ENCODE measurements at regions not wholly inside any gene's neighbourhood (a gene's known extent, or its start where the extent isn't known, plus 50 kb on each side); places are given as distances from the start of the nearest gene placed in this dataset.

DNA sequence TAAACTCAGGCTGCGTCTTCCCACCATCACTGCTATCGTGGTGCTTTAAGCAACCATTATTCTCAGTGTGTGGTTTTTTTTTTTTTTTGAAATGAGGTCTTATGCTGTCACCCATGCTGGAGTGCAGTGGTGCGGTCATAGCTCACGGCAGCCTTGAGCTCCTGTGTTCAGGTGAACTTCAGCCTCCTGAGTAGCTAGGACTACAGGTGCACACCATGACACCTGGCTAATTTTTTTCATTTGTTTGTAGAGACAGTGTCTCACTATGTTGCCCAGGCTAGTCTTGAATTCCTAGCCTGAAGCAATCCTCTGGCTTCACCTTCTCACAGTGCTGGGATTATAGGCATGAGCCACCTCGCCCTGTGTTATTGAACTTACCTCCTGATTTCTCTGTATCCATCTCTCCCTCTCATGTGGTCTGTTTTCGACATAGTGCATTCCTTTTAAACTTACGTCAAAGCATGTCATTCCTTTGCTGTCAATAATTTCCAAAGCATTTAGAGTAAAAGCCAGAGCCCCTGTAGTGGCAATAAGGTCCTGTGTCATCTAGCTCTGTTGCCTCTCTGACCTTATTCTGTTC lies 255.5 kb downstream of the SNAPC1 start:
- DNase-seq: no peak

- DNase-seq: no peak
These were observed 256.4 kb downstream of the SNAPC1 start for GRCh38 chr14:62018606-62019005.

- no peak for DNase-seq
These were observed 265.7 kb downstream of the SNAPC1 start for GRCh38 chr14:62027958-62028357.

DNA sequence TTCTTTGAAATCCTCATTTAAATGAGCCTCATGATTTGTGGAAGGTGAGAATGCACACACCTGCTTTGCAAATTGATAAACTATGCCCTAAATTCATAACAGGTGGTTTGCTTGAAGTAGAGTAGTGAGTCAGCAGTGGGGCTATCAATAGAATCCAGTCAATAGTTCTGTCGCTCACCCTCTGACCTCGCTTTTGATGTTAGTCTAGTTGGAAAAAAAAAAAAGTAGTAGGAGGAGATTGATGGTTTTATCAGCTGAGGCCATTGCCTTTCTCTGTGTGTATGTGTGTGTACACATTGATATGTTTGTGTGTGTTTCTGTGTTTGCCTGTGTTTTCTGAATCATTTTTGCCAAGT lies 267.3 kb downstream of the SNAPC1 start:
- no peak for DNase-seq

DNA sequence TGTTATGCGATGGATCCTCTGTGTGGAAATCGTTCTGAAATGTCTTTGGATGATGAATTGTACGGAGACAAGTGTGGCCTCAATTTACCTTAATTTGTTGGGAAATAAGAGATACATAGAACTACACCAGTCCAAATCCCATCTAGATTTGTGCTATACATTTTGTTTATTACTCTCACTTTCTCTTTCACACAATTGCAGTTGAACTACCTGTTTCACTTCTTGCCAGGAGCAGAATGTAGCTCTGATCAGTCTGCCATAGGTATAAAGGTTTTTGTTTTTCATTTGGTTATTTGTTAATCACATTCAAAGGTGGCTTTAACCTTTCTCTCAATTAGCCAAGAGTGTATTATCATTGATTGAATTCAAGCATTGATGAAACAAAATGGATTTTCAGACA lies 268.2 kb downstream of the SNAPC1 start:
- DNase-seq: no peak

- no peak for DNase-seq
These were observed 269.3 kb downstream of the SNAPC1 start for GRCh38 chr14:62031504-62031903.

GRCh38 chr14:62053188-62053587 lies 291.0 kb downstream of the SNAPC1 start:
- no peak for DNase-seq

GRCh38 chr14:62056789-62057188 lies 294.6 kb downstream of the SNAPC1 start:
- no peak for DNase-seq

GRCh38 chr14:62062645-62063044 lies 300.4 kb downstream of the SNAPC1 start:
- peak in 1 of 2 donors; percentile 27 for DNase-seq

- DNase-seq: no peak
These were observed 302.6 kb downstream of the SNAPC1 start for GRCh38 chr14:62064751-62065323.

DNA sequence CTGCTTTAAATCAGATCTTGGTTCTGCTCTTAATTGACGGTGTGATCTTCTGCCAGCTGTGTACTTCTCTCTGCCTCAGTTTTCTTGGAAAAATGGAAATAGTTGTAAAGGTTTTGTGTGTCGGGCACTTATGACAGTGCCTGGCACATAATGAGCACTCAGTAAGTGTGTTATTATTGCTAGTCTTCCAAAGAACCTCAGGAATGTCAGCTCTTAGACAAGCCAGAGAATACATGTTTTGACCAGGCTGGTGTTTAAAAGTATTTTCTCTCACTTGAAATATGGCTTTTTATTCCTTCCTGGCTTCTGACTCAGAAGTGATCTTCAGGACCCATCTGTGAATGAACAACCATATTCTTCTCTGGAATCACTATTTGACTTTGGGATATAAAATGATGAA lies 304.1 kb downstream of the SNAPC1 start:
- DNase-seq: no peak

GRCh38 chr14:62071039-62071438 lies 308.8 kb downstream of the SNAPC1 start:
- DNase-seq: no peak

GRCh38 chr14:62076368-62076767 lies 314.1 kb downstream of the SNAPC1 start:
- DNase-seq: no peak

DNA sequence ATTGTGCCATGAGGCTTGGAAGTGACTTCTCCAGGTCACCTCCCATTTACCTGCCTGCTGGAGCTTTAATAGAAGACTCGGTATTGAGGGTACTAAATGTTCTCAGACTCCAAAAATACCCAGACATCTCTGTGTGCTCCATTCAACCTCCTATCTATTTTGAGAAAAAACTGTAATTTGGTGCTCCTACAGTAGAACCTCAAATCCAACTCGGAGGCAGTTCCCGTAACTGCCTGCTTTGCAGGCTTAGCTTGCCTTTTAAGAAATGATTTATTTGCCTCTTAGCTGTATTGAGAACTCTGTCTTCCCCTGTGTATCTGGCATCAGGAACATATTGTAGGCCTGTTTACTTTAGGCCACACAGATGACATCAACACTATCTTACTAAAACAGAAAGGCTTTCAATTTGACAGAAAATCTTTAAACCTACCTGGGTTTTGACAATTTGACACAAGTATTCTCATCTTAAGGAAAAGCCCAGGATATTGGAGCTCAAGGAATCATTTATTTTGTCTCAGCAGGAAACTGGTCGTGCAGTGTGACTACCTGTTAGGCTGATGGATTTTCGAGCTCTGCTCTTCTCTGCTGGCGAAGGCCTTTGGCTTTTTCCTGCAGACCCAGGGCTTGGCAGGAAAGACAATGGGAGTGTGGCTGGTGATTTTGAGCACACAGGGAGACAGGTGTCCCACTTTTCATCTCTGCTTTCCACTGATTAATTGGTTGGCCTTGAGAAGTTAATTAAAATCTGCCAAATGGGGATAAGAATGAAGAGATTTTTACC lies 314.8 kb downstream of the SNAPC1 start:
- no peak for DNase-seq

- no peak for DNase-seq
These were observed 315.5 kb downstream of the SNAPC1 start for GRCh38 chr14:62077676-62078261.

GRCh38 chr14:62079038-62079437 lies 316.8 kb downstream of the SNAPC1 start:
- no peak for DNase-seq

DNA sequence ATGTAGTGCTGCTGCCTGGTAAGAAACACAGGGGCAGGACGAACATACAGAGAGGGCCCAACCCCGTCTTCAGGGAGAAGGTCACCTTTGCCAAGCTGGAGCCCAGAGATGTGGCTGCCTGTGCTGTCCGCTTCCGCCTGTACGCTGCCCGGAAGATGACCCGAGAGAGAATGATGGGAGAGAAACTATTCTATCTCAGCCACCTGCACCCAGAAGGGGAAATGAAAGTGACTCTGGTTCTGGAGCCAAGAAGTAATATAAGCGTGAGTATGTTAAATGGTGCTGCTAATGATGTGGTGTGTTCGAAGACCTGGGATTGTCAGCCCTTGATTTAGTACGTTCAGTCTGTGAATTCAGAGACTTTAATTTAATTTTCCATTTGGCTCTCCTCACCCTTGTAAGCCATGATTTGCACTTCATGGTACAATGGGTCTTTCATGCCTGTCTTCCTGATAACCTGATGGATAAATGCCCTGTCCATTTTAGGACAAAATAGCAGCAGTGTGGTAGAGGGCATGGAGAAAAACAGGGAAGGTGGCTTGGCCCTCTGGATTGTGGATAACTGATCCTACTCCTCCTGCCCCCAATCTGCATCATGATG lies 318.9 kb downstream of the SNAPC1 start:
- DNase-seq: no peak

DNA sequence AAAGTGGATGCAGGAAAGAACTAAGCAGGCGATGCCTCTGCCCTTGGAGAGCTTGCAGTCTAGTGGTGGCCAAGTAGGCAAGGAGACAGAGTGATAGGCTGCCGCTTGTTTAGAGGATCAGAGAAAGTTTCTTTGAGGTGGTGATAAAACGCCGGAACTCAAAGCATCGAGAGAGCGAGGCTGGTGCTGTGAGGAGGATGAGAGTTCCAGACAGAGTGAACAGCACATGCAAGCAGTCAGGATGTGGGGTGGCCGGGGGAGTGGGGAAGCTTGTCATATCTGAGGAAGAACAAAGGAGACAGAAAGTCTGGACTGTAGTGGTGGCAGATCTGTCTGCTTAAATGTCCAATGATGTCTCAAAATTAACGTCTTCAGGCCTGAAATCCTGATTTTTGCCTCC lies 319.7 kb downstream of the SNAPC1 start:
- no peak for DNase-seq

DNA sequence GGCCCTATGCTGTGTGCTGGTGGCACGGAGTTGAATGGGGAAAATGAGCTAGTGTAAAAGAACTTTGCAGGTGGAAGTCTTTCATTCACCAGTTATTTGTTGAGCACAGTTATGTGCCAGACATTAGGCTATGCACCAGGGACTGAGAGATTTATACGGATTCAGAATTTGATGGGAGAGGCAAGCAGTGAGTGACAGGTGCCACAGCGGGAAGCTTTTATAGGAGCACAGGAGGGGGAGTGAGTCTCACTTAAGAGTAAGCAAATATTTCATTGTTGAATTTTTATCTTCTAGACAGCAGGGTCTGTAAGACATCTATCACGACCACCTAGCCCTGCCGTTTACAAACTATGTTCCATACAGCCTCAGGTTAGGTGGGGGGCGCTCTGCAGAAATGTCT lies 320.6 kb downstream of the SNAPC1 start:
- no peak for DNase-seq

GRCh38 chr14:62084020-62084419 lies 321.8 kb downstream of the SNAPC1 start:
- peak; percentile 45 to 46 for DNase-seq

DNA sequence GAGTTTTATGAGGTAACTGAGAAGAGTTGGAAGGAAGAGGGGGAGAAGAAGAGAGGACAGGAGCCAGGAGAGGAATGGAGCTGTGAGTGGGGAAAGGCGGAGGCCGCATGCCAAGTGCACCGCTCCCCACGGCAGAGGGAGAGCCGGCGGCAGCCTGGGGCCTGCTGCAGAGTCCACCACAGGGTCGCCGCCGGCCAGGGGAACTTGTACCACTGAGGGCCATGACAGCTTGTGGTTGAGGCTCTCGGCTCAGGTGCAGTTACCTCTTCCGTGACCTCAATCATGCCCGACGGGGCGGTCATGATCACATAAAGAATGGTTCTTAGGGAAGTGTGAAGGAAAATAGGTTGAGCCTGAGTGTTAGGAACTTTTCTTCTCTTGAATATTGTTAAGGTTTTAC lies 325.0 kb downstream of the SNAPC1 start:
- no peak for DNase-seq

DNA sequence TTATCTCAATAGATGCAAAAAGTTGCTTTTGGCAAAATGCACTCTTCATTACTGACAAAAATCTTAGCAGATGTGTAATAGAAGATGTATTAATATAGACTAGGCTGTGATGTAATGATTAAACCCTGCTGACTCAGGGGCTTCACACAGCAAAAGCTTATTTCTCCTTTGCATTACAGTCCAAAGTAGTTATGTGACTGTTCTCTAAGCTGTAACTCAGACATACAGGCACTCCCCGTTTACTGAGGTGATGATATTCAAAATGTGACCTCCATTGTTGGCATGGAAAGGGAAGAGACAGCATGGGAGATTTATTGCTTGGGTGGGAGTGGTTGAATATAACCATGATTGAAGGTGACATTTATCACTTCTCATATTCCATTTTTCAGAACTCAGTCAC lies 331.5 kb downstream of the SNAPC1 start:
- no peak for DNase-seq

DNA sequence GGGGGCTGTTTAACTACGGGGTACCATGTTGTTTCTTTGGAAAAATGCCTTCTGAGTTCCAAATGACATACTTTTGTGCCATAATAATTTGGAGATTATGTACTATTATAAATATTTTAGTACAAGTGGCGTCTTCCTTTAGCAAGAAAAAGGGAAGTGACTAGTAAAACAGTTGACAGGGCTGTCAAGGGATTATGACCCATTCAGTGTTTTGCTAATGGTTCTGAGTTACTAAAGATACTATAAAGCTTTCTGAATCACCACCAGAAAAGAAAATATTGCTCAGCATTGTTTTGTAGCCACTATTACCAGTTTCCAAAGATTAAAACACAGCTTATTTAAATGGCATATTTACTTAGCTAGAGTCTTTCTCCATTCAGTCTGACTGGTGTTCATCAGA lies 334.9 kb downstream of the SNAPC1 start:
- DNase-seq: no peak

DNA sequence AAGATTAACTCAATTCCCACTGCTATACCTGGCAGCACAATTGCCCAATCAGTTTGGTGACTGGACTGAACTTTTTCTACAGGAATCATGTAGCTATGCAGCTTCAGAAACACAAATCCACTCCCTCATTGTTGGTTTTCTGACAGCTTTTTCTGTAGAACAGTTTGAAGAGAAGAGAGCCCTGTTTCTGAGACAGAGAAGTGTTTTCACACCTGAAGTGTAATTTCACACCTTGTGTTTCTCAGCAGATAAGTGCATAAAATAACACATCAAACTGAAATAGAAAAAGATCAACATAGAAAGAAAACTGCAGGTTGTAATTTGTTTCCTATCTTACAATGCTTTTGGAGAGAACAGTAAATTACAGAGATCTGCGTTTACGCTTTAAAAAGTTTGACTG lies 335.6 kb downstream of the SNAPC1 start:
- no peak for DNase-seq
